ENCODE measurements at regions not wholly inside any gene's neighbourhood (a gene's known extent, or its start where the extent isn't known, plus 50 kb on each side); places are given as distances from the start of the nearest gene placed in this dataset.

DNA sequence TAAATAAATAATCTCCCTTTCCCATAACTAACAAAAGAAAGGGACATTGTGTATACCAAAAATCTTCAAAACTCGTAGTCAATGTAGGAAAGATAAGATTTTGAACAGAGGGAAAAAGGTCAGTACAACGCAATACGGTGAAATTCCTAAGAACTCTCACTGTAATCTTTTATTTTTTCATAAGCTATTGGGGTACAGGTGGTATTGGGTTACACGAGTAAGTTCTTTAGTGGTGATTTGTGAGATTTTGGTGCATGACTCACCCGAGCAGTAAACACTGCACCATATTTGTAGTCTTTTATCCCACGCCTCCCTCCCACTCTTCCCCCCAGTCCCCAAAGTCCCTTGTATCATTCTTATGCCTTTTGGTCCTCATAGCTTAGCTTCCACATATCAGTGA, 718.0 kb downstream of the TBL1XR1 start:
- TF ChIP-seq, protein P1, sequence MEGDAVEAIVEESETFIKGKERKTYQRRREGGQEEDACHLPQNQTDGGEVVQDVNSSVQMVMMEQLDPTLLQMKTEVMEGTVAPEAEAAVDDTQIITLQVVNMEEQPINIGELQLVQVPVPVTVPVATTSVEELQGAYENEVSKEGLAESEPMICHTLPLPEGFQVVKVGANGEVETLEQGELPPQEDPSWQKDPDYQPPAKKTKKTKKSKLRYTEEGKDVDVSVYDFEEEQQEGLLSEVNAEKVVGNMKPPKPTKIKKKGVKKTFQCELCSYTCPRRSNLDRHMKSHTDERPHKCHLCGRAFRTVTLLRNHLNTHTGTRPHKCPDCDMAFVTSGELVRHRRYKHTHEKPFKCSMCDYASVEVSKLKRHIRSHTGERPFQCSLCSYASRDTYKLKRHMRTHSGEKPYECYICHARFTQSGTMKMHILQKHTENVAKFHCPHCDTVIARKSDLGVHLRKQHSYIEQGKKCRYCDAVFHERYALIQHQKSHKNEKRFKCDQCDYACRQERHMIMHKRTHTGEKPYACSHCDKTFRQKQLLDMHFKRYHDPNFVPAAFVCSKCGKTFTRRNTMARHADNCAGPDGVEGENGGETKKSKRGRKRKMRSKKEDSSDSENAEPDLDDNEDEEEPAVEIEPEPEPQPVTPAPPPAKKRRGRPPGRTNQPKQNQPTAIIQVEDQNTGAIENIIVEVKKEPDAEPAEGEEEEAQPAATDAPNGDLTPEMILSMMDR (IDR thresholded peaks at IDR 0.05; ENCODE audit: borderline replicate concordance, extremely low read depth, low read length, poor library complexity, severe bottlenecking), result no peak
- no peak for TF ChIP-seq EZH2 (IDR thresholded peaks at IDR 0.05; ENCODE audit: borderline replicate concordance, low read depth, low read length, severe bottlenecking)
